ENCODE measurements at regions not wholly inside any gene's neighbourhood (a gene's known extent, or its start where the extent isn't known, plus 50 kb on each side); places are given as distances from the start of the nearest gene placed in this dataset.

- no peak for TF ChIP-seq POLR2AphosphoS5 (IDR thresholded peaks at IDR 0.05)
- no peak for TF ChIP-seq POLR2A (IDR thresholded peaks at IDR 0.05)
Measured at GRCh38 chr18:77679869-77680268, 430.2 kb downstream of the GALR1 start.

Measured in sigmoid colon (tissue), 4 donors.